Stimulated activated CD4-positive, alpha-beta T cell treated with anti-CD3 and anti-CD28 coated beads, Interleukin-4, amount 100 ng/mL, for 1 hour (primary cell): ENCODE measurements at regions not wholly inside any gene's neighbourhood (a gene's known extent, or its start where the extent isn't known, plus 50 kb on each side); places are given as distances from the start of the nearest gene placed in this dataset.
"Not testable (repeated sequence)": the region's sequence is repeated elsewhere in the genome, so short reads cannot be mapped to it uniquely, and the experiment has no call there.

Source experiments
- DNase-seq: peaks from one replicate; pipeline ENCODE4 v3.0.0-alpha.2; 2020

- not testable (repeated sequence) for DNase-seq
Observed at GRCh38 chr17:45554479-45554878, 64.0 kb upstream of the PLEKHM1 start.

- not testable (repeated sequence) for DNase-seq
Observed at GRCh38 chr17:45558821-45559220, 68.3 kb upstream of the PLEKHM1 start.

GRCh38 chr17:45562868-45563267, 72.3 kb upstream of the PLEKHM1 start:
- DNase-seq: not testable (repeated sequence)

GRCh38 chr17:45563283-45563682, 72.8 kb upstream of the PLEKHM1 start:
- not testable (repeated sequence) for DNase-seq

GRCh38 chr17:45568275-45568674, 77.8 kb upstream of the PLEKHM1 start:
- not testable (repeated sequence) for DNase-seq

- not testable (repeated sequence) for DNase-seq
Observed at GRCh38 chr17:45573326-45573725, 82.8 kb upstream of the PLEKHM1 start.

GRCh38 chr17:45573924-45574770, 83.6 kb upstream of the PLEKHM1 start:
- DNase-seq: no peak

- DNase-seq: no peak
Observed at GRCh38 chr17:45575126-45575885, 84.8 kb upstream of the PLEKHM1 start.

GRCh38 chr17:45576527-45577307, 86.2 kb upstream of the PLEKHM1 start:
- not testable (repeated sequence) for DNase-seq

GRCh38 chr17:45577571-45578279, 87.2 kb upstream of the PLEKHM1 start:
- no peak for DNase-seq

GRCh38 chr17:45578516-45579455, 88.3 kb upstream of the PLEKHM1 start:
- no peak for DNase-seq

- DNase-seq: no peak
Observed at GRCh38 chr17:45579529-45580495, 89.3 kb upstream of the PLEKHM1 start.

- DNase-seq: no peak
Observed at GRCh38 chr17:45580924-45581323, 90.4 kb upstream of the PLEKHM1 start.

GRCh38 chr17:45581860-45582259, 91.3 kb upstream of the PLEKHM1 start:
- no peak for DNase-seq

GRCh38 chr17:45584092-45585036, 93.8 kb upstream of the PLEKHM1 start:
- DNase-seq: peak; percentile 65

GRCh38 chr17:45585037-45585733, 94.7 kb upstream of the PLEKHM1 start:
- DNase-seq: peak; percentile 89

- peak; percentile 23 for DNase-seq
Observed at GRCh38 chr17:45585794-45586650, 95.5 kb upstream of the PLEKHM1 start.
